Activated CD8-positive, alpha-beta memory T cell treated with anti-CD3 and anti-CD28 coated beads, Interleukin-2, amount 50 U/mL, for 24 hours (primary cell): ENCODE measurements at regions not wholly inside any gene's neighbourhood (a gene's known extent, or its start where the extent isn't known, plus 50 kb on each side); places are given as distances from the start of the nearest gene placed in this dataset.

ENCODE experiments used
- DNase-seq: peaks from one replicate; pipeline ENCODE4 v3.0.0-alpha.2; 2020; ENCODE audit errors: extremely low read depth

GRCh38 chr2:575030-575726 is 102.0 kb downstream of the TMEM18 start:
- no peak for DNase-seq

DNA sequence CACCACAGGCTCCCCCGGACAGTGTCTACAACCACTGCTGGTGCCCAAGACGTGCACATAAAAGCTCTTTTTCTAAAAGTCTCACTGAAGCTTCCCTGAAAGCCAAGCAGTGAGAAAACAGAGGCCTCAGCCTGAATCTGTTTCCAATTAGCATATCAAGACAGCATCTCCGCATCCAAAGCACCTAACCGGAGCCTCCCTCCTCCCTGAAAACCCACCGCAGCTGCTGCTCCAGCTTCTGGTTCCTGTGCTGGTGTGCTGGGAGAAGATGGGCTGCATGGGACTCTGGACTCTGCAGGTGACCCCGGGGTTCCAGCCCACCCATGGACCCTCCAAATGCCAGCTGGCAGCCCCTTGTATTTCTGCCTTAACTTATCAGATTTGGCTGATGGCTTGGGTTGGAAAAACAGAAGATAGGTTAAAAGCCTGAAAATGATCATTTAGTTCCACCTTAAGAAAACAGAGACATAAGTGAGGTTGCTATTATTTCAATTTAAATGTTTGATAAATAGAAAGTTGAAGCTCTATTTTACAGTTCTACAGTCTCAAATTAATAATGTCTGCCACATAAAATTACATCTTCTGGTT is 103.3 kb downstream of the TMEM18 start:
- no peak for DNase-seq

- DNase-seq: no peak
These were observed 104.2 kb downstream of the TMEM18 start for GRCh38 chr2:573025-573424.

GRCh38 chr2:569681-570080 is 107.5 kb downstream of the TMEM18 start:
- no peak for DNase-seq

GRCh38 chr2:568639-569235 is 108.5 kb downstream of the TMEM18 start:
- no peak for DNase-seq

DNA sequence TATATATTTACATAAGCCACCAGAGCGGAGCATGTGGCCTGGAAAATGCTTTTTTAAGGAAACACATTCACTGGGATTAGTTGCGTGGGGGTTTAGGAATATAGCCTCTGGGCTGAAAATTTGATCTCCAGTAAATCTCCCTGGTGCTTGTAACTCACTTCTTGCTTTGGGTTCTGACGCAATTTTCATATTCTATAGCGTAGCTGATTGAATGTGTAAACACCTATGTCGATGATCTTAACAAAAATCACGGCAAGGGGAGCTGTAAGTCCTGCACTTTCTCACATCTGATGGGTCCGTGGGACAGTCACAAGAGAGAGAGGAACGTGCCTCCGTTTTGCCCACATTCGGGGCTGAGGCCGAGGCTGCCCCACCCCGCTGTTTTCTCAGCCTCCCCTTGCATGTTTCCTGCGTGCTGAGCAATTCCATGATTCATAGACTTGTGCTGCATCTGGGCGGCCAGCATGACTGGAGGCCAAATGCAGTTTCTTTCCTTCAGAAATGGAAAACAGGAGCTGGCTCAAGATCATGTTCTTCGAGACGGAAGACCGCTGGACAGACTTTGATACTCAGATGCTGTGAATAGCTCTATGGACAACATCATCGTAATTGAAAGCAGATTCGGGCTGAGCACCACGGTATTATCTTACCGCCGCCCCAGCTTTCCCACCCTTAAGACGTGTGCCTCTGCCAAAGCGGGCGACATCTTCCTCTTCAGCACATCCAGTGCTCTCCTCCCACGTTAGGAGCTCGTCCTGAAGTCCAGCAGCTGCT is 109.2 kb downstream of the TMEM18 start:
- no peak for DNase-seq

DNA sequence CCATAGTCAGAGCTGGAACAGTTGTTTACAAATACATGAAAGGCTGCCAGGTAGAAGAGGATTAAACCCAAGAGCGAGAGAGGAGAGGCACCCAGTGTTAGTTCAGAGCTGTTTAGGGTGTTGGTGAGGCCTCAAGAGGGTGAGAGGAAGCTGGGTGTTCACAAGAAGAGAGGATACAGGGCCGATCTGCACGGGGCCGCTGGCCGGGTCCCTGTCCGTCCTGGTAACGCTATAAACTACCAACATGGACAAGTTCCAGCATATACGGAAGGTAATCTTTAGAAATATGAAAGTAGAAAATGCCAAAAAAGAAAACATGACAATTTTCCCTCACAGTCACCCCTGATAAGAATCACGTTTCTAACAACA is 109.7 kb downstream of the TMEM18 start:
- no peak for DNase-seq

DNA sequence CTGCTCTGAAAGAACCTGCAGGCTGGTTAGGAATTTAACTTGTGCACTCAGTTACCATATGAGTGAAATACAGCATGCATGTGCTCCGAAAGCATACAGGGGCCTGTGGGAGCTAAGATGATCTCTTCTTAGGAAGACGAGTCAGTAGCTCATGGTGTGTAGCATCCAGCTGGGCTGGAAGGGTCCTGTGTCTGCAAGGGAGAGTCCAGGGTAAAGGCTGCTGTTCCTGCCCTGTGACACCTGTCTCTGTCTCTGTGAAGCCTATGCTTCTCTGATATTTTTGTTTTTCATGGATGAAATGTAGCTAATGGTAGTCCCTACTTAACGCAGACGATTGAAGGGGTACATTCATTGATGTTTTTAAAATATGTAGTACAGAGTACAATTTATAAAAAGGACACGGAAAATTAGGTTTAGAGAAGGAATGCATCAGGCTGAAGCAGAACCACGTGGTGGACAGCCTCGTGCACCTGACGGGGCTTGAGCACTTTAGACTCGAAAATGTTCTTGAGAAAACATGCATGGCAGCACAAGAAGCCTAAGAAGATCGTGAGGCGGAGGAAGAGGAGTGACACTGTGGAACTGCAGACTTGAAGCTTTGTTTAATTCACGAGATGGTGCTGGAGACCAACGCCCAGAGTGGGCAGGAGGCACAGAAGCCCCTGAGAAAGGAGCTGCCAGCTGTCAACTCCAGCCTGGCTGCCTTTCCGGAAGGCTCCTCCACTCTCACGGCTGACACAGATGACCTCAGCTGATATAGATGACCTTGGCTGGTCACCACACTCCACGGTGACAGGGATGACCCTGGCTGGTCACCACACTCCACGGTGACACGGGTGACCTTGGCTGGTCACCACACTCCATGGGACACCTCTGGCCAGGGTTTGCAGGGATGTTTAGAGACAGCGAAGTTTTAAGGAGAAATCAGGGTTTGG is 110.6 kb downstream of the TMEM18 start:
- no peak for DNase-seq

GRCh38 chr2:564471-565181 is 112.6 kb downstream of the TMEM18 start:
- DNase-seq: no peak

DNA sequence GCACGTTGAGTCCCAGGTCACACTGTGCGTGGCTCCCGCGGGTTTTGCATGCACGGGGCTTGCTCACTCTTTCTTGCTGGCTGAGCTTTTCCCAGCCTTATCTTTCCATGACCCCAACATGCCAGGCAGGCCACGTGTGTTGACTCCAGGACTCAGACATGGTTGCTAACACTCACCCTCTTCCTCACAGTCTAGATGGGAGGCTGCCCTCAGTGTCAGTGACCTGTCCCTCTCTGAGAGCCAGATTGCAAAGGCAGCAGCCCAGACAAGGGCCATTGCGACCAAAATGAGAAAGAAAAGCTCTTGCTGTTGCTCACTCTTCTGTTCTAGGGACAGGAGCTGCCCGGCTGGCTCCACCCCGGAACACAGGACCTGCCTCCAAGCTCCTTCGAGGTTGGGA is 113.7 kb downstream of the TMEM18 start:
- DNase-seq: no peak

DNA sequence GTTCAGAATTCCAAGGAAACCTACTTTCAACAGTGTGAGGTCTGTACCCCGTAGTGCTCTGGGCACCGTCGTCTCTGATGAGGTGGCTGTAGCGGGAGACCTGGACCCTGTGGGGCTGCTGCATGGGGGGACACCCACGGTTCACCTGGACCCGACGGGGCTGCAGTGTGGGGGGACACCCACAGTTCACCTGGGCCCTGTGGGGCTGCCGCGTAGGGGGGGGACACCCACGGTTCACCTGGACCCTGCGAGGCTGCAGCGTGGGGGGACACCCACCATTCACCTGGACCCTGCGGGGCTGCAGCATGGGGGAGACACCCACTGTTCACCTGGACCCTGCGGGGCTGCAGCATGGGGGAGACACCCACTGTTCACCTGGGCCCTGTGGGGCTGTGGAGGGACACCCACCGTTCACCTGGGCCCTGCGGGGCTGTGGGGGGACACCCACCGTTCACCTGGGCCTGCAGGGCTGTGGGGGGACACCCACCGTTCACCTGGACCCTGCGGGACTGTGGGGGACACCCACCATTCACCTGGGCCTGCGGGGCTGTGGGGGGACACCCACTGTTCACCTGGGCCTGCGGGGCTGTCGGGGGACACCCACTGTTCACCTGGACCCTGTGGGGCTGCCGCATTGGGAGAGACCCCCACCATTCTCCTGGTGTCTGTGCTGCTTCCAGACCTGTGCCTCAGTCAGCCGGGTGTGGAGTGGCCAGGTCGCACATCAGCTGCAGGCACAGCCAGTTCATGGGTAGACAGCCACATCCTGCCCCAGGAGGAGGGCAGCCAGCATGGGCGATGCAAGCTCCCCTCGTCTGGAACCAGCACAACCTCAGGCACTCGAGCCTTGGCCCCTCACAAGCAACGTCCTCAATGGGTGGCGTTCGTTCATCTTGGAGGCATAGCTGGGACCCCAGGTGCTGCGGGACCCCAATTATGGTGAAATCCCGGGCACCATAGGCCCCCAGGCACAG is 114.5 kb downstream of the TMEM18 start:
- no peak for DNase-seq

- no peak for DNase-seq
These were observed 118.3 kb downstream of the TMEM18 start for GRCh38 chr2:558879-559278.

DNA sequence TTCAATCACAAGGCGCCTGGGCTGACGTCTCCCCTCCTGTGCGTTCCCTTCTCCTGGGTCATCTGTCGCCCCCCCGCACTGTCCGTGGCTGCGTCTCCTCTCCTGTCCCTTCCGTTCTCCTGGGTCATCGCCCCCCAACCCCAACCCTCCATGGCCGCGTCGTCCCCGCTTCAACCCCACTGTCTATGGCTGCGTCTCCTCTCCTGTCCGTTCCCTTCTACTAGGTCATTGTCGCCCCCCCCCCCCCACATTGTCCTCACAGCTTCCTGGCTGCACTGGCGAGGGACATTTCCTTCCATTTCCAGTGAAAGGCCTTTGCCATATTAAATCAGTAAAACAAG is 118.9 kb downstream of the TMEM18 start:
- no peak for DNase-seq

DNA sequence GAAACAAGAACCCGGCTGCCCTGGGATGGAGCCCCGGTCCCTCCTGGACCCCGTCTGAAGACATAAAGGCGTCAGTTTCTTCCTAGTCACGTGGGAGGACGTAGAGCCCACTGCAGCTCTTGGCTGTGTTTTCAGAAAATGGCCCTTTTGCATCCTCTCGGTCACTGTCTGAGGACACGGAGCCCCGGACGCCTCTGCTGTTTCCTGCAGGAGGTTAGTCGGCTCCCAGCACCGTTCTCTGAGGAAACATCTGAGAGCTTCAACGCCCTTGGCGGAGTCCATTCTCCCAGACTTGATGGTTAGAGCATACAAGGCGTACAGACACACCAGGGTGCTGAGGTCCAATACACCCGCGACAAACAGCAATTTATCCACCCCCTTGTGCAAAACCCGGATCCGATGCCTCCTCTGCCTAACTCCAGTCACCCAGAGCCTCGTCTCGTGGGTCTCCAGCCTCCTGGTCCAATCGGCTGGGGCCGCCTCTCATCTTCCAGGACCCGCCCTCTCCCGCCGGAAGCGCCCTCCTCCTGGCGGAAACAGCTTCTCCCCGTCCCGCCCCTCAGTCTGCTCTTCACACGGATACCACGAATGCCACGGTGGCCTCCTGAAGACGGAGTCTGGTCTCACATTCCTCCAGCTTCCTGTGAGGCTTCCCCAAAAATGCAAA is 119.4 kb downstream of the TMEM18 start:
- no peak for DNase-seq

DNA sequence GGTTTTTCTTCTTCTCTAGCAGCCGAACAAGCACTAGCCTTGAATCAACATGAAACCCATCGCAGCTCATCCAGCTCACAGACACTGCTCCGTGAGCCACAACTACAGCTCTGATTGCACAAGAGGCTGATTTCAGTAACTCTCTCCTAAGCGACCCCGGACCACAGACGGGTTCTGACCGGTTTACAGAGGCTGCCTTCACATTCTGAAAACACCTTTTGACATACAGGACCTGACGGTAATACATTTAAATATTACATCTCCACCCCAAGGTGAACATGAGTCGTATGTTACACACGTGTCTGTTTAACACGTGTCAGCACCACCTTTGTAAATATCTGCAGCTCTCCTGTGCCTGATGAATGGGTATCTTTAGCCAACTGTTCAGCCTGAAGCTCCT is 120.7 kb downstream of the TMEM18 start:
- DNase-seq: no peak

DNA sequence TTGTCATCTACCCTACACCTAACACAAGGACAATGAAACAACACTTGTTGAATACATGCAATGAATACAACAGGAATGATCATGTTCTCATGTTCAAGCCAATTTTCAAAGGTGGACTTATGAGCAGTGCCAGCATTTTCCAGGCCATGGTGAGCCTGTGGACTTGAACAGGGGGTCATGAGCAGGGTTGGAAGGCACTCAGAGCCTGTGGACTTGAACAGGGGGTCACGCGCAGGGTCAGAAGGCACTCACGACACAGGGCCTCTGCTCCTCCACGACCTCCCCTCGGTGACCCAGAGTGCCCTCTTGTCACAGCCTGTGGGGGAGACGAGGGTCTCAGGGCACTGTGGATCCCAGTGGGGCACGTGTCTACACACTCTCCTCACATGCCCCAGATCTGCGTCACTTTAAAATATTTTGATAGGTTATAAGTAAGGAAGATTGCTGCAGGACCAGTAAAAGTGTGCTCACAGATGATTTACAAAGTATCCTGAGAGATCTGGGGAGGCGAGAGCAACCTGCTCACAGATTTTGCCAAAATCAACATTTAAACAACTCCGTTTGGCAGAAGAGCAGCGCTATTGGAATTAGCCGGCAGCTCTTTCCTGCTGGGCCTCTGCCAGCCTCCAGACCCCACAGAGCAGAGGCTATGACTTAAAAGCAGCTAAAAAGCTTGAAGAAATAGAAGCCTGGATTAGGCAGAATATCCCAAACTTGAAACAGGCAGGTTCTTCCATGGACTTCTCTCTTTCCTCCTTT is 121.9 kb downstream of the TMEM18 start:
- DNase-seq: no peak

DNA sequence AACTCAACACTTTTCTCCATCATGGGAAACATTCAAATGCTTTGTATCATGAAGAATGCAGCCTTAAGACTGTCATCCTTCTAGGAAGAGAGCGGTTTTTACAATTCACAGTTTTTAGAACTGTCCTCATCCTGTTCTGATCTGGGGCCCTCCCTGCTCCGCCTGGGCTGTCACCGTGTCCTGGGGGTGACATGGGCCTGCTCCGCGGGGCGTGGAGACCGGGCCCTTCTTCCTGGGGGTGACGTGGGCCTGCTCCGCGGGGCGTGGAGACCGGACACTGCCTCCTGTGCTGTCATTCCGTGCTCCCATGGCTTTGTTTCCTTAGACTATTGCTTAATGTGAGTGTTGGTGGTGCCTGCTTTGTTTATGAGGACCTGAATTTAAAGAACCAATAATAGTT is 122.8 kb downstream of the TMEM18 start:
- no peak for DNase-seq

DNA sequence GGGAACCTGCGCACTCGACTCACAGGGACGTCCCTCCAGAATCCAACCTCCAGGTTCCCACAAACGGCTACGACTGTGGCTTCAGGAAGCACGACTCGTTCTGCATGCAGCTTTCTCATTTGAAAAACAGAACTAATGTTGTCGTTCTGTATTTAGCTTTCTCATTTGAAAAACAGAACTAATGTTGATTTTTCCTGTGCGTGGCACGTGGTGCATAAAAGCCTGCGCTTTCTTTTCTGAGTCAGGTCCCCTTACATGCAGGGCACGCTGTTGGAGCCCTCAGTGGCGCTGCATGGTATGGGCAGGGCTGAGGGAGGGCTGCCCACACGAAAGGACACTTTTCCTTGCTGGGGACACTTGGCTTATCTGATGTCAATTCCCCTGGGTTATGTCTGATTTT is 124.3 kb downstream of the TMEM18 start:
- DNase-seq: no peak

GRCh38 chr2:551621-552020 is 125.6 kb downstream of the TMEM18 start:
- no peak for DNase-seq
